NCI-H128 (cell line): ENCODE measurements at regions not wholly inside any gene's neighbourhood (a gene's known extent, or its start where the extent isn't known, plus 50 kb on each side); places are given as distances from the start of the nearest gene placed in this dataset.

Experiments
- DNase-seq: peaks from one replicate; lab custom pipeline; 2025; ENCODE audit not compliant: unreplicated experiment; lab: John Stamatoyannopoulos, UW

- DNase-seq: no peak
These were observed 143.3 kb upstream of the TMTC4 start for GRCh38 chr13:100817928-100818327.

GRCh38 chr13:100815476-100816046 is 141.0 kb upstream of the TMTC4 start:
- no peak for DNase-seq

GRCh38 chr13:100812982-100813584 is 138.5 kb upstream of the TMTC4 start:
- no peak for DNase-seq

GRCh38 chr13:100811928-100812327 is 137.3 kb upstream of the TMTC4 start:
- no peak for DNase-seq

GRCh38 chr13:100811024-100811865 is 136.7 kb upstream of the TMTC4 start:
- no peak for DNase-seq

GRCh38 chr13:100810481-100810880 is 135.9 kb upstream of the TMTC4 start:
- DNase-seq: no peak

GRCh38 chr13:100809856-100810255 is 135.3 kb upstream of the TMTC4 start:
- no peak for DNase-seq

- no peak for DNase-seq
These were observed 134.5 kb upstream of the TMTC4 start for GRCh38 chr13:100809129-100809390.

GRCh38 chr13:100808330-100809128 is 133.9 kb upstream of the TMTC4 start:
- no peak for DNase-seq

GRCh38 chr13:100803091-100803490 is 128.5 kb upstream of the TMTC4 start:
- no peak for DNase-seq

GRCh38 chr13:100800283-100800875 is 125.8 kb upstream of the TMTC4 start:
- DNase-seq: no peak

- no peak for DNase-seq
These were observed 124.3 kb upstream of the TMTC4 start for GRCh38 chr13:100798739-100799361.

GRCh38 chr13:100797921-100798320 is 123.3 kb upstream of the TMTC4 start:
- DNase-seq: no peak

GRCh38 chr13:100796463-100796862 is 121.9 kb upstream of the TMTC4 start:
- no peak for DNase-seq

- no peak for DNase-seq
These were observed 120.0 kb upstream of the TMTC4 start for GRCh38 chr13:100794575-100794974.

- no peak for DNase-seq
These were observed 115.8 kb upstream of the TMTC4 start for GRCh38 chr13:100790405-100790804.

GRCh38 chr13:100789968-100790367 is 115.4 kb upstream of the TMTC4 start:
- DNase-seq: no peak

- peak; percentile 64 for DNase-seq
These were observed 114.9 kb upstream of the TMTC4 start for GRCh38 chr13:100789481-100789880.

- no peak for DNase-seq
These were observed 114.4 kb upstream of the TMTC4 start for GRCh38 chr13:100789025-100789424.

- no peak for DNase-seq
These were observed 113.9 kb upstream of the TMTC4 start for GRCh38 chr13:100788540-100788939.

- no peak for DNase-seq
These were observed 113.3 kb upstream of the TMTC4 start for GRCh38 chr13:100787899-100788298.
